ENCODE measurements at regions not wholly inside any gene's neighbourhood (a gene's known extent, or its start where the extent isn't known, plus 50 kb on each side); places are given as distances from the start of the nearest gene placed in this dataset.

GRCh38 chr17:6204203-6204722, 134.1 kb downstream of the WSCD1 start:
- TF ChIP-seq CTCF (IDR thresholded peaks at IDR 0.05) (no peak), POLR2A (IDR thresholded peaks at IDR 0.05) (no peak)

Measured in testis (tissue), 2 donors.